T-helper 9 cell (primary cell): ENCODE measurements at regions not wholly inside any gene's neighbourhood (a gene's known extent, or its start where the extent isn't known, plus 50 kb on each side); places are given as distances from the start of the nearest gene placed in this dataset.

Experiments used
- DNase-seq: peaks from one replicate; pipeline ENCODE4 v3.0.0-alpha.2; 2020

GRCh38 chr1:14467112-14467511 lies 131.4 kb upstream of the KAZN start:
- DNase-seq = no peak

DNA sequence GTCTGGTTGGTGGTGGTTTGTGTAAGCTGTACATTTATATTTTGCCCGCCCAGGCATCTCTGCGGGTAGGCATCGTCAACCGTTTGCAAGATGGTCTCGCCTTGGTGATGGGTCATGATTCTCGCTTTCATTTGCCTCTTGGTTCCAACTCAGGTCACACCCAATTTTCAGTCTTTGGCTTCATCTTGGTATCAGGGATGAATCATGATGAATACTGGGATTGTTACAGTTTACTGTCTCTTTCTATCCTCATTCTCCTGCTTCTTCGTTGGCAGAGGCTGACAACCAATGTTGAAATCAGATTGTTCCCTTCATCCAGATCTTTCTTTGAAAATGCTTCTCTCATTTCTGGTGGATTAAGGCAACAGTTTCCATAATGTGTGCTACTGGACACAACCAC lies 129.7 kb upstream of the KAZN start:
- no peak for DNase-seq

DNA sequence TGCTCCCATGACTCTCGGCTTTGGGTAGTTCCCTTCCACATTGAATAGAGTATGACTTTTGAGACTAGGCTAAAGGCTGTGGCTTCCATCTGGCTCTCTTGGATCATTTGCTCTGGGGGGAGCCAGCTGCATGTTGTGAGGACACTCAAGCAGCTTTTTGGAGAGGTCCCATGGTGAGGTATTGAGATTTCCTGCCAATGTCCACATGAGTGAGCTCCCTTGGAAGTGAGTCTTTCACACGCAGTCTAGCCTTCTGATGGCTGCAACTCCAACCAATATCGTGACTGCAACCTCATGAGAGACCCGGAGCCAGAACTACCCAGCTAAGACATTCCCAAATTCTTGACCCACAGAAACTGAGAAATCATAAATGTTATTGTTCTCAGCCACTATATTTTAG lies 127.7 kb upstream of the KAZN start:
- DNase-seq = no peak

DNA sequence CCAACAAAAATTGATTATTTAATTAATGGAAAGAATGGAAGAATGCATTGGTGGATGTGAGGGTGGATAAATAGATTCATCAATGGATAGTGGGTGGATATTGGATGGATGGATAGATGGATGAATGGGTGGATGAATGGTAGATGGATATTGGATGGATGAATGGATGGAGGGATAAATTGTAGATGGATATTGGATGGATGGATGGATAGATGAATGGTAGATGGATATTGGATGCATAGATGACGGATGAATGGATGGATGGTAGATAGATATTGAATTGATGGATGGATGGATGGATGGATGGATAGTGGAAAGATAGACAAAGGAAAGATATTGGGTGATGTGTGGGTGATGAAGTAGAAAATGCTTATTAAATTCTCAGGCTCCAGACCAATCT lies 123.6 kb upstream of the KAZN start:
- DNase-seq = no peak

- no peak for DNase-seq
Measured at GRCh38 chr1:14476170-14476955, 122.1 kb upstream of the KAZN start.

DNA sequence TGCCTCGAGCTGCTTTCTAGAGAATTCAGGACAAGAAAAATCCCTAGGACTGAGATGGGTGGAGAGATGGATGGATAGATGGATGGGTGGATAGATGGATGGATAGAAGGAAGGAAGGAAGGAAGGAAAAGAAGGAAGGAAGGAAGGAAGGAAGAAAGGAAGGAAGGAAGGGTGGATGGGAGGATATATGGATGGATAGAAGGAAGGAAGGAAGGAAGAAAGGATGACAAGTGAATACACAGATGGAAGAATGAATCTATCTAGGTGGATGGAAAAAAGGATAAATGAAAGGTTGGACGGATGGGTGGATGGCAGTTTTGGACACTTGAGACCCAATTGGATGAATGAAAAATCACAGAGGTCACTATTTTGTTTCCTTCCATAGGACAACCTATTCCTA lies 120.4 kb upstream of the KAZN start:
- no peak for DNase-seq

DNA sequence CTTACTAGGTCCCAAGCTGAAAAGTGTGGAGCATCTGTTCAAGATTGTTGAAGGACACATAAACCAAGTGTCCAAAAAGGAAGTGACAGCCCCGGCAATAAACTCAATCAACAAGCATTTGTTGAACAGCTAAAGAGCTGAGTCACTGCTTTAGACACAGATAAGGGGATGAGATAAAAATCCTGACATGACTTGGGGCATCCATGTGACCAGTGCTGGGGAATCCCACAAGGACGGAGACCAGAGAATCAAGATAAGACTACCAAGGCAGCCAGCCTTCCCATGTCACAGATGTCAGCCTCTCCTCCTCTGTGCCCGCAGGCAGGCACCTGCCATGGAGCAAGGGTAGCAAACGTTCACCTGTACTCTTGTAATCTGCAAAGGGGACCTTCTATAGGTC lies 118.6 kb upstream of the KAZN start:
- DNase-seq = no peak

DNA sequence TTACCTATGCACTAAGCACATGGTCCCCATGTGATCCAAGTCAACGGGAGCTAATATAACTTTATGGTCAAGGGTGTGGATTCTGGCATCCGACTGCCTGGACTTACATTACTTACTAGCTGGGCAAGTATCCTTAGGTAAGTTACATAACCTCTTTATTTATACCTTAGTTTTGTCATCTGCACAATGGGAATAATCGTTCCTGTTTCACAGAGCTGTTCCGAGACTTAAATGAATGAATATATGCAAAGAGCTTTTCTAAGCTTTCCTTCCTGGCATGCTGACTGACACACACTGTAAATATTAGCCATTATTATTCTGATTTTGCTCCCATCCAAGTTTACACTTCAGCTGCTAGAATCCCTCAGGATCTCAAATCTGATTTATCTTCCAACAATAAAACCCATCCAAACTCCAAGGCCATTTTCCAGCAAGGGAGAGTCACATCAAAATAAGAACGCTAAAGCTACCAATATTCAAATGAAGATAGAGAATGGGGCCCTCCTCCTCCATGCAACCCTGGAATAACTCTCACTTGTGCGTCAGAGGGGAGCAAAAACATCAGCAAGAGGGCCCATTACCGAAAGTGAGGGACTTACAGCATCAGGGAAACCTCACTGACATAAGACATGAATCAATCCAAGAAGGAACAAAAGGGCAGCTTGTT lies 115.6 kb upstream of the KAZN start:
- no peak for DNase-seq

DNA sequence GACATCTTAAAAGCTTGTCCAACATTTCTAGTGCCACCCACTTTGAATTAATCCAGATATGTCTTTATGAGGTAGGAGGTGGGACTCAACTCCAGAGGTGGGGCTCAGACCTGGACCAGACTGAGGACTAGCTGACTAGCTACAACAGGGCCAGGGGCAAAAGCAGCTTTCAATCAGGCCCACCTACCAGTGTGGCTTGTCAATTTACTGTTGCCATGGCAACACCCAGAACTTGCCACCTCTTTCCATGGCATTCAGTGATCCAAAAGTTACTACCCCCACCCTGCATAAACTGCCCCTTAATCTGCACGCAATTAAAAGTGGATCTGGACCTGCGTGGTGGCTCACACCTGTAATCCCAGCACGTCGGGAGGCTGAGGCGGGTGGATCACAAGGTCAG lies 113.2 kb upstream of the KAZN start:
- DNase-seq = no peak

DNA sequence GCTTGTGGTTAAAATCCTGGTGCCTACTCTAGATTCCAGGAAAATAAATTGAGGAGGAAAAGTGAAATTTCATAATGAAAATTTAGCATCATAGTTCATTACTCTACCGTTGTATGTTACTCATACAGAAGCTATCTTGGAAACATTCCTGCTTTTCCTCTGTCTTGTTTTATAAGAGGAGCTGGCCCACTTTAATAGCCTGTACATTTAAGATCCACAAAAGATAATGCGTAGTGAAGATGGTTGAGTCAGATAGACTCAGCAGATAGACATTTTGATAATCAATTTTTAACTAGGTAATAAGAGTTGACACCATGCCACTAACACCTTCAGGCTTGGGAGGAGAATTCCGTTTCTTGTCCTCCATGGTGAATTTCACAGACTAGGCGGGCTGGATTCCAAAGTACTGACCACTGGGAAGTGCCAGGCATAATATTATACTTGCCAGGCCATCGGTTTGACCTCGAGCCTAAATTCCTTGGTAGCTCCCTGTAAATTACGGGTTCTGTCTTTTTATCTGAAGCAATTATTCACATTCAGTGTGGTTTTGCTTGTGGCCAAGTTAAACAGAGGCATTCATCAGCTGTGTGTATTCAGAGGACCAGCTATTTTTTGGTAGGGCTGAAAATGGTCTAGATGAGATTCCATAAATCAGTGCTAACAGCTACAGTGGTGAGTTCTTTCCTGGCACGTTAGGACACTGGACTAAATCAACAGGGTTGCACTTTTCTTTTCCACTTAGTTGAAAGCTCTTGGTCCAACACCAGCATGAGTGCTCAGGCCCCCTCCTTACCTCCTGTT lies 111.9 kb upstream of the KAZN start:
- no peak for DNase-seq

GRCh38 chr1:14487671-14488070 lies 110.8 kb upstream of the KAZN start:
- no peak for DNase-seq

DNA sequence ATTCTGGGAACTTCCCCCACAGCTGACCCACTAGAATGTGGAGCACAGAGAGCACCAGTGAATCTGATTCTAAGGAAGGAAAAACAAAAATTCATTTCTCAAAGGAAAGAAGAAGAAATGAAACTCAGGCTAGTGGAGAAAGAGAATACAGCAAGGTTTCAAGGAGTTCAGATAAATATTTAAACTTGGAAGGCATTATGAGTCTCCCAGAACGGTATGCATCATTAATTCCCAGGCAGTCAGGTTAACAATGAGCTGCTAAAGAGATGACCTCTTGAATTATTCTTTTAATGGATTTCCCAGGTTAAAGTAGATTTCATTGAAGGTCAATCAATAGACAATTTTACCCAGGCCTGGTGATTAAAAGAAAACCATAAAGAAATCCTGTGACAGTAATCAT lies 103.6 kb upstream of the KAZN start:
- DNase-seq = no peak

- no peak for DNase-seq
Measured at GRCh38 chr1:14495381-14495780, 103.1 kb upstream of the KAZN start.

- no peak for DNase-seq
Measured at GRCh38 chr1:14495996-14496395, 102.5 kb upstream of the KAZN start.

DNA sequence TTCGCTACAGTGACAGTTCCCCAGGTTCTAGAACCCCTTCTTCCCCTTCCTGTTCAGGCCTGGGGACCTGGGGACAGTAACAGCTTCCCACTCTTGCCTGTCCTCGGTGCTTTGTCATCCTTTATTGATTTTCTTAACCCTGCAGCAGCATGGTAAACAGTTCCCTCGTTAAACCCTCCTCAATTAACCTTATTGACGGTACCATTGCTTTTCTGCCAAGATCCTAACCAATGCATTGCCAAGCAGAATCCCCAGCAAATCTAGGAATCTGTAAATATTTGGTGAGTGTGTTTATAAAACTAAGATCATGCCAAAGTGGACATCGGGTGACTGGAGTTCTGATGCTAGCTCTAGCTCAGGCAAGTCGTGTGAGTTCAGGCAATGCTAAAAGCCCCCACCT lies 99.6 kb upstream of the KAZN start:
- no peak for DNase-seq

GRCh38 chr1:14499312-14500040 lies 99.0 kb upstream of the KAZN start:
- DNase-seq = no peak

- DNase-seq = no peak
Measured at GRCh38 chr1:14500041-14500440, 98.4 kb upstream of the KAZN start.

- no peak for DNase-seq
Measured at GRCh38 chr1:14500912-14501311, 97.6 kb upstream of the KAZN start.

DNA sequence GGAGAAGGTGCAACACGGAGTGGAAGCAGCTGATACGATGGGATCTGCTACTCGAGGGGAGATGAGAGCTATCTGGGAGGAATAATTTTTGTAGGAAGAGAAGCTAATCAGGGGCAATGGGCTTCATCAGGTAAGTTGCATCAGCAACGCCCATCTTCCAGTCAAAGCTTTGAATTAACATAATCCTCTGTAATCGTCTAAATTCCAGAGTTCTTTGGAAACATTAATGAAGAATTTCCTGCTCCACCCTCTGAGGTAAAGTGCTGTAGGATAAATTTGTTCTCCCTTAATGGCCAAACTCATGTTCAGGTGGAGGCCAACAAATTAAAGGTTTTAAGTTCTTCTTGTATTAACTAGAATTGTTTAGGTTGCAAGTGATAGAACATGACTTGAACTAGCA lies 94.0 kb upstream of the KAZN start:
- DNase-seq = no peak

- no peak for DNase-seq
Measured at GRCh38 chr1:14506471-14507255, 91.8 kb upstream of the KAZN start.

GRCh38 chr1:14507262-14507661 lies 91.2 kb upstream of the KAZN start:
- DNase-seq = no peak

DNA sequence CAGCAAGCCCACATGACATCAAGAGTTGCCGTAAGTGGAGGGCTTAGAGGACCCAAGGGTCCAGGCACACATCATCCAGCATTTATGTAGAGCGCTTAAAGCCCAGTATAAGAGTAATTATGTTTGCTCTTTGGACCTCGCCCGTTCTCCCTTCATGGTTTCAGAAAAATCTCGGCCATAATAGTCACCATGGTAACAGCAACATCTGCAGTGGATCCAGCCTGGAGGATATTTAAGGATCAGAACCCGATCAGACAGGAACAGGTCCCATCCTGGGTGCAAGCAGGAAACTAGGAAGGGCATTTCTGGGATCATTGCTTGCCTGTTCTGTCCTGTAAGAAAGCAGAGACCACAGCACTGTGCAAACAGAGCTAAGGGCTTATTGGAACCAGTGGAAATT lies 89.9 kb upstream of the KAZN start:
- DNase-seq = no peak
